ENCODE measurements at regions not wholly inside any gene's neighbourhood (a gene's known extent, or its start where the extent isn't known, plus 50 kb on each side); places are given as distances from the start of the nearest gene placed in this dataset.

DNA sequence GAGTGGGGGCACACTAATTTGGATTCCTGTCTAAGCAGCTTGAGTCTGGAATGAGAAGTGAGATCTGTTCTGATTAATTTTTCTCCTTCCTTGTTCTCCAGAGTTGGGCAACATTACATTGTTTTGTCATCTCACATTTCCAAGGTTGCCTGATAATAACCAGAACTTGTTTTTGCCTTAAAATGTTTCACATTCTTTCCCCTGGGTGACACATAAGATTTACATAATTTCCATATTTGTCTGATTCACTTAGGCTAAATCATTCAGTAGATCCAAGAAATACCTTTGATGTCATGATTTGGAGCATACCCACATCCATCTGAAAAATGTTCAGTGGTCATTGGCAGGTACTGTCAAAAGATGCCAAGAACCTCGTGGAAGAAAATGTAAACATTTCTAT is 60.3 kb downstream of the XCL2 start:
- in situ Hi-C loops (cut with MboI; ENCODE audit: low sequenced_read_pairs) (no loop called here), intact Hi-C loops (cut with micrococcal nuclease) (no loop called here), dilution Hi-C loops (cut with HindIII; ENCODE audit: low sequenced_read_pairs, unreplicated experiment) (no loop called here)
- Histone ChIP-seq H3K4ac (ENCODE audit: low read depth, low read length) (no peak overlapping the region), H4K91ac (ENCODE audit: insufficient read depth, low read depth, low read length) (no peak overlapping the region), H2BK120ac (ENCODE audit: low read depth, low read length) (no peak overlapping the region), H4K8ac (ENCODE audit: low read depth in 2 of 2, low read length in 2 of 2) (no peak overlapping the region), H3K27ac (ENCODE audit: insufficient read depth, low read length) (no peak overlapping the region), H4K20me1 (ENCODE audit: insufficient read depth, low read length) (no peaks in the 10 kb centered on the region), H2AFZ (replicated peaks; ENCODE audit: low read length, poor library complexity) (no peak overlapping the region), H3K4me2 (ENCODE audit: low read depth, low read length) (no peak overlapping the region), H2BK5ac (ENCODE audit: low read depth, low read length, poor library complexity, severe bottlenecking) (peak overlapping the region; percentile 80), H2AK5ac (ENCODE audit: low read depth, low read length) (no peak overlapping the region), H3K56ac (ENCODE audit: extremely low read depth, insufficient read depth, low read length) (no peak overlapping the region), H3K14ac (replicated peaks; ENCODE audit: low read depth, low read length) (no peak overlapping the region), H3K9me1 (ENCODE audit: insufficient read depth, low read length) (peaks cover 2% of the 10 kb centered on the region; the same call in 1 of the 2 replicates), H4K5ac (ENCODE audit: low read depth, low read length) (no peak overlapping the region), H3K79me1 (ENCODE audit: low read depth in 1 of 2, low read length in 2 of 2) (no peaks in the 10 kb centered on the region), H2BK20ac (ENCODE audit: low read depth, low read length) (no peak overlapping the region), H3K23ac (ENCODE audit: low read depth, low read length) (no peak overlapping the region), H3K9me3 (ENCODE audit: control insufficient read depth, insufficient read depth, low read length) (no peaks in the 10 kb centered on the region), H3K36me3 (ENCODE audit: control insufficient read depth, insufficient read depth, low read length) (no peaks in the 10 kb centered on the region), H3K18ac (ENCODE audit: low read depth, low read length) (no peak overlapping the region), H2BK15ac (ENCODE audit: low read depth, low read length) (no peak overlapping the region), H3K4me3 (ENCODE audit: insufficient read depth, low read depth, low read length) (no peak overlapping the region), H3K4me1 (ENCODE audit: control insufficient read depth, insufficient read depth, low read length) (peaks cover 10% of the 10 kb centered on the region), H3K9ac (ENCODE audit: low read depth, low read length) (no peak overlapping the region), H3K27me3 (ENCODE audit: control insufficient read depth, insufficient read depth, low read length) (no peaks in the 10 kb centered on the region), H2AK9ac (replicated peaks; ENCODE audit: low read depth, low read length, poor library complexity) (no peak overlapping the region)
- CTCF ChIA-PET, result no interaction called here
- peak; percentile 77 for DNase-seq
- WGBS, 2 experiments (ENCODE audit: extremely low coverage in 2 of 2, insufficient read length in 1 of 2), result no CpG with 5 or more reads among the region's 1 CpG
- peak; percentile 74 for ATAC-seq (ENCODE audit: low read depth)
- POLR2A ChIA-PET (ENCODE audit: unreplicated experiment), result no interaction called here
- no TSS peak for BruUV-seq (replicated peaks)
- TF ChIP-seq CEBPB (IDR thresholded peaks at IDR 0.05; ENCODE audit: low read depth, low read length), result peak; percentile 88
- no peak for TF ChIP-seq RFX5 (IDR thresholded peaks at IDR 0.05; ENCODE audit: low read depth, low read length)
